PC-3 (cell line): ENCODE measurements at regions not wholly inside any gene's neighbourhood (a gene's known extent, or its start where the extent isn't known, plus 50 kb on each side); places are given as distances from the start of the nearest gene placed in this dataset.

Source experiments
- ATAC-seq: fragments of 200-7000 bp; cut with Tn5 transposase; 2 replicates; pipeline ENCODE4 v1.9.1; 2020; ENCODE audit warnings: mild to moderate bottlenecking, moderate library complexity
- BruUV-seq: library from RNA; stranded (reverse); fragments of 400-500 nt; replicated peaks from 2 replicates; lab custom pipeline; 2021; lab: Mats Ljungman, UMichigan
- CTCF ChIA-PET: fragments of 300-600 bp; sonication (Branson Sonifier 250); formaldehyde crosslinking; loops from one replicate; lab custom pipeline; 2022; ENCODE audit warnings: antibody characterized with exemption; lab: Charles Lee
- POLR2A ChIA-PET: fragments of 300-600 bp; sonication (Branson Sonifier 250); formaldehyde crosslinking; loops from one replicate; lab custom pipeline; 2022; ENCODE audit warnings: antibody characterized with exemption; ENCODE audit not compliant: unreplicated experiment; lab: Charles Lee
- DNase-seq: peaks from one replicate; pipeline ENCODE4 v3.0.0-alpha.2; 2015
- H2AFZ ChIP-seq: fragments of 300-600 bp; sonication (generic); 2 replicates; pipeline ENCODE4 v1.6.0; 2016; ENCODE audit warnings: antibody characterized with exemption, low read length
- H3F3A ChIP-seq: fragments of 300-600 bp; sonication (generic); one replicate; pipeline ENCODE4 v1.6.0; 2017; ENCODE audit warnings: antibody characterized with exemption, low read length, control low read depth, mild to moderate bottlenecking; ENCODE audit not compliant: unreplicated experiment
- H3K27ac ChIP-seq: fragments of 300-600 bp; sonication (generic); 2 replicates; pipeline ENCODE4 v1.5.1; 2016; ENCODE audit warnings: mild to moderate bottlenecking, low read length
- H3K27me3 ChIP-seq: fragments of 300-600 bp; sonication (generic); 2 replicates; pipeline ENCODE4 v1.6.1; 2016; ENCODE audit warnings: low read length, mixed read lengths
- H3K36me3 ChIP-seq: fragments of 300-600 bp; sonication (generic); 2 replicates; pipeline ENCODE4 v1.6.1; 2016; ENCODE audit warnings: low read depth, mixed run types, low read length, mixed read lengths
- H3K4me1 ChIP-seq: fragments of 300-600 bp; sonication (generic); 2 replicates; pipeline ENCODE4 v1.5.1; 2016; ENCODE audit warnings: low read length; ENCODE audit not compliant: insufficient read depth
- H3K4me2 ChIP-seq: fragments of 300-600 bp; sonication (generic); 2 replicates; pipeline ENCODE4 v1.6.0; 2016; ENCODE audit warnings: low read length
- H3K4me3 ChIP-seq: fragments of 300-600 bp; sonication (generic); 2 replicates; pipeline ENCODE4 v1.5.1; 2016; ENCODE audit warnings: mild to moderate bottlenecking, low read length, mixed read lengths
- H3K79me2 ChIP-seq: fragments of 300-600 bp; sonication (generic); 2 replicates; pipeline ENCODE4 v1.6.1; 2017; ENCODE audit warnings: low read length, mixed read lengths
- H3K9ac ChIP-seq: fragments of 300-600 bp; sonication (generic); 2 replicates; pipeline ENCODE4 v1.6.0; 2016; ENCODE audit warnings: mild to moderate bottlenecking, low read length
- H3K9me2 ChIP-seq: fragments of 300-600 bp; sonication (generic); replicated peaks from 2 replicates; pipeline ENCODE4 v1.6.1; 2016; ENCODE audit warnings: mixed run types, low read length, mixed read lengths
- H3K9me3 ChIP-seq: fragments of 300-600 bp; sonication (generic); 2 replicates; pipeline ENCODE4 v1.6.1; 2016; ENCODE audit warnings: low read length, mixed read lengths
- H4K20me1 ChIP-seq: fragments of 300-600 bp; sonication (generic); 2 replicates; pipeline ENCODE4 v1.6.1; 2016; ENCODE audit warnings: low read length, mixed read lengths
- CTCF ChIP-seq: fragments of 300-600 bp; sonication (generic); conservative IDR thresholded peaks from 2 replicates; pipeline ENCODE4 v1.5.1; 2017; ENCODE audit warnings: antibody characterized with exemption, low read depth, mild to moderate bottlenecking, low read length
- EZH2 ChIP-seq: fragments of 300-600 bp; sonication (generic); IDR thresholded peaks from one replicate; pipeline ENCODE4 v1.6.1; 2017; ENCODE audit warnings: antibody characterized with exemption, mild to moderate bottlenecking, low read length; ENCODE audit not compliant: unreplicated experiment
- EZH2phosphoT487 ChIP-seq: fragments of 300-600 bp; sonication (generic); IDR thresholded peaks from 2 replicates; pipeline ENCODE4 v1.6.1; 2018; ENCODE audit warnings: mild to moderate bottlenecking, antibody characterized with exemption, low read length, borderline replicate concordance
- intact Hi-C: fragments of 100-400 bp; cut with micrococcal nuclease; formaldehyde crosslinking; loops from 2 replicates; pipeline ENCODE4 v1.9.0; 2023

GRCh38 chr2:2831633-2832032 lies 500.6 kb upstream of the MYT1L start:
- TF ChIP-seq CTCF: no peak
- no peak for TF ChIP-seq EZH2
- no peak for TF ChIP-seq EZH2phosphoT487
- no peak overlapping the region for H3K4me2 ChIP-seq
- H3K27ac ChIP-seq: no peak overlapping the region
- H3K27me3 ChIP-seq: 0 out of 2 replicates have a peak, but pooled peaks cover 4% of the 10 kb centered on the region
- H3K4me3 ChIP-seq: no peak overlapping the region
- no peaks in the 10 kb centered on the region for H3K4me1 ChIP-seq
- no peaks in the 10 kb centered on the region for H3K79me2 ChIP-seq
- H3K9me2 ChIP-seq: no peaks in the 10 kb centered on the region
- no peak overlapping the region for H3K9ac ChIP-seq
- DNase-seq: no peak
- no TSS peak for BruUV-seq
- no peak for ATAC-seq
- no peaks in the 10 kb centered on the region for H3F3A ChIP-seq
- H2AFZ ChIP-seq: no peak overlapping the region
- ChIA-PET POLR2A (no interaction called here), CTCF (no interaction called here)
- intact Hi-C loops: no loop called here
- H4K20me1 ChIP-seq: no peaks in the 10 kb centered on the region
- H3K36me3 ChIP-seq: no peaks in the 10 kb centered on the region
- no peaks in the 10 kb centered on the region for H3K9me3 ChIP-seq

- TF ChIP-seq EZH2: no peak
- TF ChIP-seq EZH2phosphoT487: no peak
- TF ChIP-seq CTCF: no peak
- Histone ChIP-seq H3K79me2 (no peaks in the 10 kb centered on the region), H3K9me2 (no peaks in the 10 kb centered on the region), H3K9me3 (no peaks in the 10 kb centered on the region), H3K4me2 (no peak overlapping the region), H3K27ac (no peak overlapping the region), H3K4me3 (no peak overlapping the region), H3F3A (no peaks in the 10 kb centered on the region), H3K27me3 (0 out of 2 replicates have a peak, but pooled peaks cover 4% of the 10 kb centered on the region), H2AFZ (no peak overlapping the region), H3K4me1 (no peaks in the 10 kb centered on the region), H3K36me3 (no peaks in the 10 kb centered on the region), H4K20me1 (no peaks in the 10 kb centered on the region), H3K9ac (no peak overlapping the region)
- no TSS peak for BruUV-seq
- no peak for DNase-seq
- ChIA-PET CTCF (no interaction called here), POLR2A (no interaction called here)
- intact Hi-C loops: no loop called here
- ATAC-seq: no peak
Measured at GRCh38 chr2:2830576-2830975, 499.5 kb upstream of the MYT1L start.

GRCh38 chr2:2828774-2829368 lies 497.8 kb upstream of the MYT1L start:
- Histone ChIP-seq H3K9me3 (no peaks in the 10 kb centered on the region), H3K79me2 (no peaks in the 10 kb centered on the region), H2AFZ (no peak overlapping the region), H3K4me1 (no peaks in the 10 kb centered on the region), H3K4me2 (no peak overlapping the region), H3F3A (no peaks in the 10 kb centered on the region), H3K9me2 (no peaks in the 10 kb centered on the region), H3K9ac (no peak overlapping the region), H3K27ac (no peak overlapping the region), H4K20me1 (no peaks in the 10 kb centered on the region), H3K27me3 (0 out of 2 replicates have a peak, but pooled peaks cover 4% of the 10 kb centered on the region), H3K4me3 (no peak overlapping the region), H3K36me3 (no peaks in the 10 kb centered on the region)
- no peak for DNase-seq
- intact Hi-C loops: no loop called here
- TF ChIP-seq CTCF (no peak), EZH2 (no peak), EZH2phosphoT487 (no peak)
- ChIA-PET POLR2A (no interaction called here), CTCF (no interaction called here)
- ATAC-seq: no peak
- no TSS peak for BruUV-seq
